ENCODE measurements at regions not wholly inside any gene's neighbourhood (a gene's known extent, or its start where the extent isn't known, plus 50 kb on each side); places are given as distances from the start of the nearest gene placed in this dataset.

GRCh38 chr4:12028258-12028657, 599.6 kb upstream of the HS3ST1 start:
- Histone ChIP-seq H3K27ac (ENCODE audit: low read depth in 1 of 2, low read length in 2 of 2) (no peak overlapping the region), H2AFZ (ENCODE audit: insufficient read depth, low read depth, low read length, poor library complexity, severe bottlenecking) (no peak overlapping the region), H4K20me1 (ENCODE audit: insufficient read depth, low read length) (no peaks in the 10 kb centered on the region), H3K4me2 (replicated peaks; ENCODE audit: extremely low read depth, low read length, poor library complexity, severe bottlenecking) (no peak overlapping the region), H3K27me3 (ENCODE audit: control insufficient read depth in 2 of 2, insufficient read depth in 2 of 2, low read length in 2 of 2) (no peaks in the 10 kb centered on the region), H3K4me3 (replicated peaks in 1 of 3; ENCODE audit: low read depth in 2 of 3, low read length in 3 of 3) (no peak overlapping the region), H3K9ac (ENCODE audit: insufficient read depth, low read length, poor library complexity, severe bottlenecking) (no peak overlapping the region), H3K36me3 (replicated peaks in 1 of 2; ENCODE audit: control insufficient read depth in 1 of 2, insufficient read depth in 2 of 2, low read length in 2 of 2) (no peaks in the 10 kb centered on the region), H3K4me1 (ENCODE audit: control insufficient read depth in 1 of 2, insufficient read depth in 2 of 2, low read length in 2 of 2) (no peaks in the 10 kb centered on the region), H3K79me2 (ENCODE audit: insufficient read depth, low read length) (no peaks in the 10 kb centered on the region), H3K9me3 (replicated peaks in 1 of 2; ENCODE audit: control insufficient read depth in 1 of 2, insufficient read depth in 1 of 2, low read length in 2 of 2) (no peaks in the 10 kb centered on the region)
- Mint-ChIP-seq H3K36me3 (no peaks in the 10 kb centered on the region), H3K4me3 (no peak overlapping the region), H3K4me1 (no peaks in the 10 kb centered on the region), H3K27ac (no peak overlapping the region), H3K9me3 (peaks cover 0 to 11% (median 1%) of the 10 kb centered on the region in 7 donors), H3K27me3 (ENCODE audit: low read depth in 3 of 3) (no peaks in the 10 kb centered on the region)
- TF ChIP-seq CTCF (IDR thresholded peaks at IDR 0.05) = no peak
- intact Hi-C loops (cut with micrococcal nuclease) = no loop called here
- DNase-seq = no peak
- 83% methylated on average over 3 of the region's 5 CpGs for WGBS (ENCODE audit: insufficient coverage)

- no peaks in the 10 kb centered on the region for H4K20me1 ChIP-seq (ENCODE audit: insufficient read depth, low read length)
- H3K27ac ChIP-seq (ENCODE audit: low read depth in 1 of 2, low read length in 2 of 2) = no peak overlapping the region
- WGBS (ENCODE audit: insufficient coverage) = 80% methylated on average over 1 of the region's 2 CpGs
- Mint-ChIP-seq H3K36me3 (no peaks in the 10 kb centered on the region), H3K4me3 (no peak overlapping the region), H3K27ac (no peak overlapping the region), H3K27me3 (ENCODE audit: low read depth in 3 of 3) (peaks cover 0 to 2% (median 0%) of the 10 kb centered on the region in 3 donors), H3K4me1 (no peaks in the 10 kb centered on the region), H3K9me3 (peaks cover 0 to 14% (median 3%) of the 10 kb centered on the region in 7 donors)
- no peak for TF ChIP-seq CTCF (IDR thresholded peaks at IDR 0.05)
- intact Hi-C loops (cut with micrococcal nuclease) = no loop called here
- H3K9ac ChIP-seq (ENCODE audit: insufficient read depth, low read length, poor library complexity, severe bottlenecking) = no peak overlapping the region
- H3K4me1 ChIP-seq (ENCODE audit: control insufficient read depth in 1 of 2, insufficient read depth in 2 of 2, low read length in 2 of 2) = no peaks in the 10 kb centered on the region
- H3K79me2 ChIP-seq (ENCODE audit: insufficient read depth, low read length) = no peaks in the 10 kb centered on the region
- H3K4me2 ChIP-seq (replicated peaks; ENCODE audit: extremely low read depth, low read length, poor library complexity, severe bottlenecking) = no peak overlapping the region
- no peaks in the 10 kb centered on the region for H3K9me3 ChIP-seq (replicated peaks in 1 of 2; ENCODE audit: control insufficient read depth in 1 of 2, insufficient read depth in 1 of 2, low read length in 2 of 2)
- H2AFZ ChIP-seq (ENCODE audit: insufficient read depth, low read depth, low read length, poor library complexity, severe bottlenecking) = no peak overlapping the region
- H3K4me3 ChIP-seq (replicated peaks in 1 of 3; ENCODE audit: low read depth in 2 of 3, low read length in 3 of 3) = no peak overlapping the region
- no peak for DNase-seq
- H3K36me3 ChIP-seq (replicated peaks in 1 of 2; ENCODE audit: control insufficient read depth in 1 of 2, insufficient read depth in 2 of 2, low read length in 2 of 2) = no peaks in the 10 kb centered on the region
- no peaks in the 10 kb centered on the region for H3K27me3 ChIP-seq (ENCODE audit: control insufficient read depth in 2 of 2, insufficient read depth in 2 of 2, low read length in 2 of 2)
These were observed 593.7 kb upstream of the HS3ST1 start for GRCh38 chr4:12022409-12022808.
